ENCODE measurements at regions not wholly inside any gene's neighbourhood (a gene's known extent, or its start where the extent isn't known, plus 50 kb on each side); places are given as distances from the start of the nearest gene placed in this dataset.

- TF ChIP-seq CTCF (IDR thresholded peaks at IDR 0.05) = no peak
- ATAC-seq (ENCODE audit: poor library complexity) = no peak
- Histone ChIP-seq H3K9me3 (ENCODE audit: control insufficient read depth in 1 of 2, insufficient read depth in 1 of 2, low read length in 2 of 2) (no peaks in the 10 kb centered on the region), H3K27me3 (ENCODE audit: control insufficient read depth in 1 of 2, insufficient read depth in 2 of 2, low read length in 2 of 2) (no peaks in the 10 kb centered on the region), H3K27ac (ENCODE audit: low read depth in 1 of 2, low read length in 2 of 2) (no peak overlapping the region), H3K4me1 (ENCODE audit: insufficient read depth, low read length) (no peaks in the 10 kb centered on the region), H3K36me3 (ENCODE audit: insufficient read depth, low read length) (no peaks in the 10 kb centered on the region), H3K4me3 (ENCODE audit: low read length) (no peak overlapping the region)
- no peaks in the 10 kb centered on the region for H3K36me3 Mint-ChIP-seq (ENCODE audit: low read depth)
- POLR2A ChIA-PET = no interaction called here
- H3K27ac Mint-ChIP-seq = no peak overlapping the region
- no peak for DNase-seq
- no peak overlapping the region for H3K4me3 Mint-ChIP-seq
- H3K4me1 Mint-ChIP-seq (ENCODE audit: low read depth) = no peaks in the 10 kb centered on the region
- H3K27me3 Mint-ChIP-seq = no peaks in the 10 kb centered on the region
- no peaks in the 10 kb centered on the region for H3K9me3 Mint-ChIP-seq
- CTCF ChIA-PET = no interaction called here
- intact Hi-C loops (cut with DNase I, micrococcal nuclease) = no loop called here
Observed at GRCh38 chrX:4741024-4741423, 1027.6 kb upstream of the PRKX start.

- Mint-ChIP-seq H3K27me3 (no peaks in the 10 kb centered on the region), H3K9me3 (no peaks in the 10 kb centered on the region), H3K4me1 (ENCODE audit: low read depth) (no peaks in the 10 kb centered on the region), H3K36me3 (ENCODE audit: low read depth) (no peaks in the 10 kb centered on the region), H3K4me3 (no peak overlapping the region), H3K27ac (no peak overlapping the region)
- no peak for ATAC-seq (ENCODE audit: poor library complexity)
- ChIA-PET POLR2A (no interaction called here), CTCF (no interaction called here)
- intact Hi-C loops (cut with DNase I, micrococcal nuclease) = no loop called here
- TF ChIP-seq CTCF (IDR thresholded peaks at IDR 0.05) = no peak
- H3K4me1 ChIP-seq (ENCODE audit: insufficient read depth, low read length) = no peaks in the 10 kb centered on the region
- no peak overlapping the region for H3K4me3 ChIP-seq (ENCODE audit: low read length)
- H3K27ac ChIP-seq (ENCODE audit: low read depth in 1 of 2, low read length in 2 of 2) = no peak overlapping the region
- no peaks in the 10 kb centered on the region for H3K36me3 ChIP-seq (ENCODE audit: insufficient read depth, low read length)
- H3K9me3 ChIP-seq (ENCODE audit: control insufficient read depth in 1 of 2, insufficient read depth in 1 of 2, low read length in 2 of 2) = no peaks in the 10 kb centered on the region
- no peaks in the 10 kb centered on the region for H3K27me3 ChIP-seq (ENCODE audit: control insufficient read depth in 1 of 2, insufficient read depth in 2 of 2, low read length in 2 of 2)
- DNase-seq = no peak
Observed at GRCh38 chrX:4735299-4735698, 1021.9 kb upstream of the PRKX start.

GRCh38 chrX:4710618-4711433 lies 997.4 kb upstream of the PRKX start:
- Histone ChIP-seq H3K4me1 (ENCODE audit: insufficient read depth, low read length) (no peaks in the 10 kb centered on the region), H3K9me3 (ENCODE audit: control insufficient read depth in 1 of 2, insufficient read depth in 1 of 2, low read length in 2 of 2) (peaks cover 0 to 4% of the 10 kb centered on the region in 2 experiments), H3K27me3 (ENCODE audit: control insufficient read depth in 1 of 2, insufficient read depth in 2 of 2, low read length in 2 of 2) (no peaks in the 10 kb centered on the region), H3K27ac (ENCODE audit: low read depth in 1 of 2, low read length in 2 of 2) (no peak overlapping the region), H3K36me3 (ENCODE audit: insufficient read depth, low read length) (no peaks in the 10 kb centered on the region), H3K4me3 (ENCODE audit: low read length) (no peak overlapping the region)
- no peak for DNase-seq
- Mint-ChIP-seq H3K36me3 (ENCODE audit: low read depth) (no peaks in the 10 kb centered on the region), H3K27me3 (no peaks in the 10 kb centered on the region), H3K4me3 (no peak overlapping the region), H3K9me3 (no peaks in the 10 kb centered on the region), H3K27ac (no peak overlapping the region), H3K4me1 (ENCODE audit: low read depth) (no peaks in the 10 kb centered on the region)
- no peak for ATAC-seq (ENCODE audit: poor library complexity)
- ChIA-PET CTCF (no interaction called here), POLR2A (no interaction called here)
- no peak for TF ChIP-seq CTCF (IDR thresholded peaks at IDR 0.05)
- intact Hi-C loops (cut with DNase I, micrococcal nuclease) = no loop called here

Measured in CD4-positive, alpha-beta T cell (primary cell).